LNCaP clone FGC (cell line): ENCODE measurements at regions not wholly inside any gene's neighbourhood (a gene's known extent, or its start where the extent isn't known, plus 50 kb on each side); places are given as distances from the start of the nearest gene placed in this dataset.

Source experiments
- DNase-seq: peaks from one replicate; pipeline ENCODE4 v3.0.0-alpha.2; 2011; ENCODE audit warnings: low read depth
- H3K4me3 ChIP-seq: 2 replicates; pipeline ENCODE4 v1.5.1; 2011; ENCODE audit warnings: mild to moderate bottlenecking, low read depth, low read length, control low read depth
- CTCF ChIP-seq: IDR thresholded peaks from 2 replicates; pipeline ENCODE4 v1.5.1; 2012; ENCODE audit warnings: mild to moderate bottlenecking; ENCODE audit not compliant: control insufficient read depth, insufficient read depth; ENCODE audit errors: extremely low read depth

GRCh38 chr7:21107101-21107500 lies 320.4 kb upstream of the SP8 start:
- H3K4me3 ChIP-seq: no peak overlapping the region
- TF ChIP-seq CTCF: no peak

GRCh38 chr7:21108182-21108581 lies 319.7 kb upstream of the SP4 start:
- peak; percentile 91 for DNase-seq
- no peak for TF ChIP-seq CTCF
- no peak overlapping the region for H3K4me3 ChIP-seq

More at GRCh38 chr7:21107101-21107500, 320.4 kb upstream of the SP8 start:
- DNase-seq: no peak

GRCh38 chr7:21113609-21114415 lies 314.1 kb upstream of the SP4 start:
- no peak for TF ChIP-seq CTCF
- H3K4me3 ChIP-seq: no peak overlapping the region
- no peak for DNase-seq

- no peak for TF ChIP-seq CTCF
- H3K4me3 ChIP-seq: no peak overlapping the region
- DNase-seq: no peak
These were observed 304.3 kb upstream of the SP4 start for GRCh38 chr7:21123586-21123985.

- no peak for DNase-seq
- H3K4me3 ChIP-seq: no peak overlapping the region
- TF ChIP-seq CTCF: 0 out of 2 replicates have a peak, but pooled peaks have one; percentile 5
These were observed 302.6 kb upstream of the SP4 start for GRCh38 chr7:21125297-21125696.

GRCh38 chr7:21128062-21128817 lies 299.6 kb upstream of the SP4 start:
- no peak overlapping the region for H3K4me3 ChIP-seq
- peak; percentile 87 for DNase-seq
- TF ChIP-seq CTCF: no peak
